H1 (cell line): ENCODE measurements at regions not wholly inside any gene's neighbourhood (a gene's known extent, or its start where the extent isn't known, plus 50 kb on each side); places are given as distances from the start of the nearest gene placed in this dataset.

ENCODE experiments used
- CTCF ChIA-PET: fragments of 300-600 bp; sonication (Branson Sonifier 250); formaldehyde crosslinking; loops from one replicate; lab custom pipeline; 2021; ENCODE audit not compliant: partially characterized antibody; lab: Charles Lee
- POLR2A ChIA-PET: fragments of 300-600 bp; sonication (Branson Sonifier 250); formaldehyde crosslinking; loops from one replicate; lab custom pipeline; 2021; ENCODE audit warnings: inconsistent platforms; ENCODE audit not compliant: partially characterized antibody; lab: Charles Lee
- DNase-seq, 2 experiments: peaks; one replicate each; pipeline versions ENCODE4 v3.0.0 to v3.0.0-alpha.2; 2010 to 2022; ENCODE audit warnings: low spot score in 2 of 2, low read depth in 1 of 2, mixed read lengths in 1 of 2
- FAIRE-seq: peaks from 2 replicates; lab custom pipeline; 2011; peaks lifted over from hg19 to GRCh38; lab: Jason Lieb, UNC
- H2AFZ ChIP-seq: 2 replicates; pipeline ENCODE4 v1.8.1; 2012; ENCODE audit warnings: low read length, inconsistent platforms
- H2AK5ac ChIP-seq: 2 replicates; pipeline ENCODE4 v1.6.1; 2013; ENCODE audit warnings: low read depth, low read length
- H2BK120ac ChIP-seq: replicated peaks from 2 replicates; pipeline ENCODE3; 2013; ENCODE audit warnings: low read depth, low read length, inconsistent platforms
- H2BK12ac ChIP-seq: 2 replicates; pipeline ENCODE4 v1.6.1; 2013; ENCODE audit warnings: low read depth, low read length
- H2BK15ac ChIP-seq: 2 replicates; pipeline ENCODE4 v1.6.1; 2013; ENCODE audit warnings: low read length
- H2BK20ac ChIP-seq: 2 replicates; pipeline ENCODE4 v1.6.1; 2013; ENCODE audit warnings: low read length
- H2BK5ac ChIP-seq: 2 replicates; pipeline ENCODE4 v1.6.1; 2013; ENCODE audit warnings: low read depth, low read length
- H3K14ac ChIP-seq: 2 replicates; pipeline ENCODE4 v1.6.1; 2013; ENCODE audit warnings: inconsistent platforms; ENCODE audit not compliant: insufficient read length
- H3K18ac ChIP-seq: 2 replicates; pipeline ENCODE4 v1.6.1; 2013; ENCODE audit warnings: low read length; ENCODE audit errors: extremely low read depth
- H3K23ac ChIP-seq: 2 replicates; pipeline ENCODE4 v1.6.1; 2013; ENCODE audit warnings: inconsistent platforms; ENCODE audit not compliant: insufficient read length
- H3K23me2 ChIP-seq: 2 replicates; pipeline ENCODE4 v1.6.1; 2013; ENCODE audit warnings: low read depth, low read length
- H3K27ac ChIP-seq: 2 replicates; pipeline ENCODE4 v1.6.1; 2011; ENCODE audit warnings: low read depth, low read length, inconsistent platforms
- H3K27me3 ChIP-seq, 4 experiments: replicated peaks in 1 of 4; 1 replicate in 1 of 4; 2 replicates in 3 of 4; pipeline versions ENCODE4 v1.6.1 to v1.8.1; 2011 to 2013; ENCODE audit warnings: low read length in 3 of 4, mild to moderate bottlenecking in 3 of 4, inconsistent platforms in 2 of 4, mixed read lengths in 2 of 4, moderate library complexity in 1 of 4; ENCODE audit not compliant: control insufficient read depth in 3 of 4, insufficient read depth in 3 of 4; ENCODE audit errors: extremely low read depth in 1 of 4
- H3K36me3 ChIP-seq, 4 experiments: 2 replicates each; pipeline versions ENCODE4 v1.6.1 to v1.8.1; 2011 to 2013; ENCODE audit warnings: mild to moderate bottlenecking in 4 of 4, low read length in 3 of 4, moderate library complexity in 2 of 4, control low read depth in 1 of 4, inconsistent platforms in 1 of 4; ENCODE audit not compliant: insufficient read depth in 4 of 4, control insufficient read depth in 2 of 4
- H3K4ac ChIP-seq: replicated peaks from 2 replicates; pipeline ENCODE3; 2013; ENCODE audit warnings: low read length, low read depth, mixed read lengths, inconsistent platforms; ENCODE audit not compliant: insufficient read length
- H3K4me1 ChIP-seq, 4 experiments: replicated peaks in 1 of 4; 1 replicate in 1 of 4; 2 replicates in 3 of 4; pipeline versions ENCODE4 v1.6.1 to v1.8.1; 2011 to 2013; ENCODE audit warnings: low read length in 3 of 4, inconsistent platforms in 2 of 4, mixed read lengths in 1 of 4; ENCODE audit not compliant: insufficient read depth in 4 of 4, control insufficient read depth in 3 of 4
- H3K4me2 ChIP-seq, 2 experiments: 2 replicates each; pipeline versions ENCODE4 v1.6.1 to v1.8.1; 2011 to 2013; ENCODE audit warnings: low read depth in 2 of 2, low read length in 2 of 2, control low read depth in 1 of 2, inconsistent platforms in 1 of 2, mild to moderate bottlenecking in 1 of 2; ENCODE audit not compliant: insufficient read depth in 1 of 2
- H3K4me3 ChIP-seq, 4 experiments: fragments of 200-600, 300-600 bp in 1 of 4; sonication (generic), shearing (Covaris generic), sonication (Bioruptor Twin) in 1 of 4; 2 replicates each; pipeline versions ENCODE4 v1.5.1 to v1.8.1; 2011 to 2016; ENCODE audit warnings: low read length in 4 of 4, low read depth in 3 of 4, control low read depth in 2 of 4, inconsistent platforms in 2 of 4, mild to moderate bottlenecking in 2 of 4, mixed read lengths in 1 of 4, moderate library complexity in 1 of 4; ENCODE audit not compliant: insufficient read depth in 2 of 4; ENCODE audit errors: extremely low read depth in 1 of 4
- H3K56ac ChIP-seq: replicated peaks from 2 replicates; pipeline ENCODE3; 2013; ENCODE audit warnings: low read depth, mild to moderate bottlenecking, mixed read lengths, low read length, inconsistent platforms; ENCODE audit not compliant: insufficient read length
- H3K79me1 ChIP-seq: 2 replicates; pipeline ENCODE4 v1.6.1; 2013; ENCODE audit warnings: low read depth, low read length, control low read depth
- H3K79me2 ChIP-seq, 2 experiments: 2 replicates each; pipeline versions ENCODE4 v1.6.1 to v1.8.1; 2012 to 2013; ENCODE audit warnings: low read length in 2 of 2, mild to moderate bottlenecking in 2 of 2, inconsistent platforms in 1 of 2; ENCODE audit not compliant: insufficient read depth in 2 of 2, control insufficient read depth in 1 of 2
- H3K9ac ChIP-seq, 4 experiments: replicated peaks in 1 of 4; 1 replicate in 1 of 4; 2 replicates in 3 of 4; pipeline versions ENCODE4 v1.6.1 to v1.8.1; 2011 to 2013; ENCODE audit warnings: low read depth in 3 of 4, low read length in 3 of 4, control low read depth in 2 of 4, mild to moderate bottlenecking in 2 of 4, moderate library complexity in 2 of 4, inconsistent platforms in 1 of 4; ENCODE audit errors: extremely low read depth in 1 of 4
- H3K9me3 ChIP-seq, 2 experiments: 2 replicates each; pipeline versions ENCODE4 v1.6.1 to v1.8.1; 2012 to 2013; ENCODE audit warnings: mild to moderate bottlenecking in 2 of 2, moderate library complexity in 2 of 2, control low read depth in 1 of 2, inconsistent platforms in 1 of 2, low read depth in 1 of 2, low read length in 1 of 2, mixed read lengths in 1 of 2; ENCODE audit not compliant: insufficient read depth in 2 of 2
- H4K20me1 ChIP-seq, 2 experiments: replicated peaks in 1 of 2; 2 replicates each; pipeline versions ENCODE3 to v1.8.1; 2011 to 2013; ENCODE audit warnings: inconsistent platforms in 2 of 2, low read length in 2 of 2, mild to moderate bottlenecking in 1 of 2; ENCODE audit not compliant: insufficient read depth in 2 of 2, control insufficient read depth in 1 of 2
- H4K5ac ChIP-seq: 2 replicates; pipeline ENCODE4 v1.6.1; 2013; ENCODE audit warnings: low read length, low read depth, mixed read lengths, inconsistent platforms; ENCODE audit not compliant: insufficient read length
- H4K8ac ChIP-seq: 2 replicates; pipeline ENCODE4 v1.8.0; 2013; ENCODE audit warnings: mild to moderate bottlenecking, moderate library complexity, low read length, inconsistent platforms; ENCODE audit not compliant: insufficient read depth; ENCODE audit errors: extremely low read depth
- H4K91ac ChIP-seq: replicated peaks from 2 replicates; pipeline ENCODE3; 2013; ENCODE audit warnings: low read length, mixed read lengths, inconsistent platforms; ENCODE audit not compliant: insufficient read length
- BRCA1 ChIP-seq: IDR thresholded peaks from 2 replicates; pipeline ENCODE4 v1.6.1; 2012; ENCODE audit warnings: low read depth, low read length, improper control_type of control experiment
- CHD2 ChIP-seq: IDR thresholded peaks from 2 replicates; pipeline ENCODE4 v1.6.1; 2012; ENCODE audit warnings: low read length, improper control_type of control experiment
- CREB1 ChIP-seq: IDR thresholded peaks from 2 replicates; pipeline ENCODE4 v1.6.1; 2012; ENCODE audit warnings: inconsistent platforms
- CTBP2 ChIP-seq: IDR thresholded peaks from 2 replicates; pipeline ENCODE4 v1.7.0; 2011; ENCODE audit warnings: borderline replicate concordance, mild to moderate bottlenecking, moderate library complexity, mixed read lengths, low read length; ENCODE audit not compliant: insufficient read depth, insufficient read length
- EGR1 ChIP-seq: IDR thresholded peaks from 2 replicates; pipeline ENCODE4 v1.6.1; 2011; ENCODE audit warnings: low read depth, low read length, borderline replicate concordance
- HDAC2 ChIP-seq, 2 experiments: fragments of 300-600 bp in 1 of 2; sonication (generic) in 1 of 2; IDR thresholded peaks; 2 replicates each; pipeline ENCODE4 v1.6.1; 2011 to 2012; ENCODE audit warnings: low read depth in 2 of 2, low read length in 2 of 2, mild to moderate bottlenecking in 2 of 2, moderate library complexity in 2 of 2, borderline replicate concordance in 1 of 2, inconsistent platforms in 1 of 2
- KDM1A ChIP-seq: fragments of 200-600, 300-600 bp; sonication (generic); IDR thresholded peaks from 2 replicates; pipeline ENCODE4 v1.7.1; 2016; ENCODE audit warnings: mild to moderate bottlenecking, low read length, borderline replicate concordance
- NRF1 ChIP-seq: IDR thresholded peaks from 2 replicates; pipeline ENCODE4 v1.6.1; 2011; ENCODE audit warnings: mild to moderate bottlenecking, low read depth, low read length, improper control_type of control experiment
- RXRA ChIP-seq: IDR thresholded peaks from 2 replicates; pipeline ENCODE4 v1.6.1; 2011; ENCODE audit warnings: low read depth, mild to moderate bottlenecking, low read length, moderate library complexity; ENCODE audit not compliant: insufficient read depth
- SP1 ChIP-seq: IDR thresholded peaks from 2 replicates; pipeline ENCODE4 v1.6.1; 2011; ENCODE audit warnings: low read depth, low read length
- TEAD4 ChIP-seq: IDR thresholded peaks from 2 replicates; pipeline ENCODE4 v1.6.1; 2012; ENCODE audit warnings: low read depth, low read length, inconsistent platforms, mixed read lengths
- WGBS, 2 experiments: shearing (Covaris generic) in 1 of 2; methylation state at CpG; one replicate each; pipeline versions ENCODE4 v1.1.6 to v1.1.7; 2013 to 2015; ENCODE audit warnings: low lambda C conversion rate in 2 of 2, mixed read lengths in 2 of 2, inconsistent platforms in 1 of 2, low coverage in 1 of 2, missing lambda C conversion rate in 1 of 2; ENCODE audit not compliant: insufficient replicate concordance in 2 of 2, insufficient coverage in 1 of 2, insufficient read length in 1 of 2; ENCODE audit errors: extremely low coverage in 1 of 2, missing lambda C conversion rate in 1 of 2; 5-methylcytosine and 5-hydroxymethylcytosine counted together
- TF ChIP-seq, protein P1 (sequence below): IDR thresholded peaks from 2 replicates; pipeline ENCODE4 v1.6.1; 2011; ENCODE audit warnings: low read length, improper control_type of control experiment

GRCh38 chr10:61179771-61180170 lies 235.8 kb upstream of the RHOBTB1 start:
- 95% methylated on average over 3 of the region's 3 CpGs; no CpG with 5 or more reads in 1 of the 2 experiments for WGBS, 2 experiments
- H3K36me3 ChIP-seq, result no peaks in the 10 kb centered on the region
- H3K4me3 ChIP-seq, result no peak overlapping the region
- H2BK15ac ChIP-seq, result no peak overlapping the region
- no peak overlapping the region for H3K14ac ChIP-seq
- H3K27ac ChIP-seq, result no peak overlapping the region
- DNase-seq (no peak), FAIRE-seq (peak; percentile 32)
- no peaks in the 10 kb centered on the region for H3K79me2 ChIP-seq
- CTCF ChIA-PET, result interaction anchor here (0.6 kb wide), 1 partner anchor 647 kb away, joined by 4 read pairs; no protein-coding TSS in a partner anchor
- no peak overlapping the region for H4K91ac ChIP-seq
- no peak overlapping the region for H3K18ac ChIP-seq
- H2AFZ ChIP-seq, result no peak overlapping the region
- POLR2A ChIA-PET, result no interaction called here
- H2BK20ac ChIP-seq, result no peak overlapping the region
- no peak overlapping the region for H4K8ac ChIP-seq
- H4K5ac ChIP-seq, result no peak overlapping the region
- no peaks in the 10 kb centered on the region for H3K4me1 ChIP-seq
- no peak overlapping the region for H2BK5ac ChIP-seq
- no peaks in the 10 kb centered on the region for H4K20me1 ChIP-seq
- H3K23me2 ChIP-seq, result no peaks in the 10 kb centered on the region
- H3K4me2 ChIP-seq, result no peak overlapping the region
- no peak for TF ChIP-seq KDM1A
- no peak for TF ChIP-seq RXRA
- no peak for TF ChIP-seq BRCA1
- no peak for TF ChIP-seq CTBP2
- no peak for TF ChIP-seq TEAD4
- no peak for TF ChIP-seq SP1
- no peak for TF ChIP-seq HDAC2 (IDR thresholded peaks at IDR 0.05; ENCODE audit: borderline replicate concordance in 1 of 2, low read depth in 2 of 2, low read length in 2 of 2)
- TF ChIP-seq, protein P1, sequence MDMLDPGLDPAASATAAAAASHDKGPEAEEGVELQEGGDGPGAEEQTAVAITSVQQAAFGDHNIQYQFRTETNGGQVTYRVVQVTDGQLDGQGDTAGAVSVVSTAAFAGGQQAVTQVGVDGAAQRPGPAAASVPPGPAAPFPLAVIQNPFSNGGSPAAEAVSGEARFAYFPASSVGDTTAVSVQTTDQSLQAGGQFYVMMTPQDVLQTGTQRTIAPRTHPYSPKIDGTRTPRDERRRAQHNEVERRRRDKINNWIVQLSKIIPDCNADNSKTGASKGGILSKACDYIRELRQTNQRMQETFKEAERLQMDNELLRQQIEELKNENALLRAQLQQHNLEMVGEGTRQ, result no peak
- TF ChIP-seq CHD2, result no peak
- no peak for TF ChIP-seq NRF1
- no peak for TF ChIP-seq EGR1
- no peak for TF ChIP-seq CREB1
- H3K27me3 ChIP-seq, result peaks cover 0 to 1% (median 0%) of the 10 kb centered on the region in 4 experiments; a peak in 1 of 7 replicates
- no peak overlapping the region for H3K56ac ChIP-seq
- no peaks in the 10 kb centered on the region; a peak in 1 of 4 replicates for H3K9me3 ChIP-seq
- no peaks in the 10 kb centered on the region for H3K79me1 ChIP-seq
- H2BK120ac ChIP-seq, result no peak overlapping the region
- H2AK5ac ChIP-seq, result no peak overlapping the region
- H3K9ac ChIP-seq, result no peak overlapping the region
- no peak overlapping the region for H3K4ac ChIP-seq
- H3K23ac ChIP-seq, result no peak overlapping the region
- no peak overlapping the region for H2BK12ac ChIP-seq
